Retinal pigment epithelial cell (primary cell): ENCODE measurements at regions not wholly inside any gene's neighbourhood (a gene's known extent, or its start where the extent isn't known, plus 50 kb on each side); places are given as distances from the start of the nearest gene placed in this dataset.
"Not testable (repeated sequence)": the region's sequence is repeated elsewhere in the genome, so short reads cannot be mapped to it uniquely, and the experiment has no call there.

ENCODE experiments used
- DNase-seq: peaks from one replicate; pipeline ENCODE4 v3.0.0-alpha.2; 2010; ENCODE audit warnings: low read depth
- H3K4me3 ChIP-seq: 2 replicates; pipeline ENCODE4 v1.5.1; 2011; ENCODE audit warnings: mild to moderate bottlenecking, low read length, control low read depth, moderate library complexity
- CTCF ChIP-seq: conservative IDR thresholded peaks from 2 replicates; pipeline ENCODE4 v1.5.1; 2011; ENCODE audit warnings: low read depth, low read length, control low read depth, inconsistent platforms

GRCh38 chr5:112594095-112594850, 143.4 kb upstream of the APC start:
- no peak overlapping the region for H3K4me3 ChIP-seq
- DNase-seq, result no peak
- no peak for TF ChIP-seq CTCF

DNA sequence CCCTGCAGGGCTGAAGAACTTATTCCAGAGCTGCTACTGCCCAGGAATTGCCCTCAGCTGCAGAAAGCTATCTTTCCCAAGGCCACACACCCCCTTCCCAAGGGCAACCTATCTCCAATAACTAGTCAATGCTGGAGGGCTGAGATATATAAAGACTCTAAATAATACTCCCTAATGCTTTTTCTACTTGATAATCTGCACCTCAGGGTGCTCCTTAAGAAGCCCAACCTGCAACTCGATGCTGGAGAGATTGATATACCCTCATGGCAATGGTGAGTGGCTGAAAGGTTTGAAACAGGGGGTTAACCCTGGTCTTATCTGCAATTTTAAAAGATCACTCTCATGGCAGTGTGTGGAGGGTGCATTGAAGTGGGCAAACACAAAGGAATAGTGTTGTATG, 142.7 kb upstream of the APC start:
- no peak for TF ChIP-seq CTCF
- no peak overlapping the region for H3K4me3 ChIP-seq

DNA sequence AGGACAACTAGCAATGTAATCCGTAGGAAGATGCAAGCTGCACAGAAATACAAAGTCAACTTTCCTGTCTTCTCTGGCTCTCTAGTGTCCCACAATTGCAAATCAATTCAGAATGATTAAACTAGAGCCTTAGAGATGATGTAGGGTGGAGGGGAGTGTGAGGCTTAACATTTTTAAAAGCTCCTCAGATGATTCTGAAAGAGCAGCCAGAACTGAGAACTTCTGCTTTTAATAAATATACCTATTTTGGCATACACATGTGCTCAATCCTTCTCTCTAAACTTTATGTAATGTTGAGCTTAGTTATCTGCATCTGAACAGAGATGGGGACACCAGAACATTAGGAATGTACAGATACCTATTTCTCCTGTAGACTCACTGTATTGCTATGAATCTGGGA, 139.9 kb upstream of the APC start:
- TF ChIP-seq CTCF, result no peak
- DNase-seq, result no peak
- H3K4me3 ChIP-seq, result no peak overlapping the region

More for the DNA sequence above, 142.7 kb upstream of the APC start:
- no peak for DNase-seq

DNA sequence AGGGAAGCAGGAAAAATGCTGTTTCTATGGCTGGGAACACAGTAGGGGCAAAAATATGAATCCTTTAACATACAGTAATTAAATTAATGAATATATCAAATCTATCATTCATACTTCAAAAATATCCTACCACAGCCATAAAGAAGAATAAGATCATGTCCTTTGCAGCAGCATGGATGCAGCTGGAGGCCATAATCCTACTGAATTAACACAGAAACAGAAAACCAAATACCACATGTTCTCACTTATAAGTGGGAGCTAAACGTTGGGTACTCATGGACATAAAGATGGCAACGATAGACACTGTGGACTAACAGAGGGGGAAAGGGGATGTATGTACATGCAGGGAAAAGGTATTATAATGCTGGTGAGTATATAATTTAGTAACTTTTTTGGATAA, 137.2 kb upstream of the APC start:
- not testable (repeated sequence) for DNase-seq, H3K4me3 ChIP-seq

- peak; percentile 32 for TF ChIP-seq CTCF
- no peak for DNase-seq
- no peak overlapping the region for H3K4me3 ChIP-seq
Observed at GRCh38 chr5:112604732-112605630, 132.7 kb upstream of the APC start.

DNA sequence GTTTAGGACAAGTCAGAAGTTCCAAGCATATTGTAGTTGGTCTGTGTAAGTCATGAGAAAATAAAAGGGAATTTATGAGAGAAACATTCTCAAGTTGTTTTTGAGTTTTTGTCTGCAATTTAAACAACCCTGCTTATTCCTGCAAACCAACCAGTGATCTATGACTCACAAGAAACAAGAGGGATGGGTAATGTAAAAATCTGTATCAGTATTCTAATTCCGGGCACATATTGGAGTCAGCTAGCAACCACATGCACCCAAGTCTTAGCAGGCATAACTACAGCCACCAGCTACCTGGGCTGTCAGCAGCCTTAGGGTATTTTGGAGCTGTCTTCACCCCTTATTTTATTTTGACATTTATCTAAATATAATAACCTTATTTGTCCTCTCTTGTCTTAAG, 128.7 kb upstream of the APC start:
- no peak for TF ChIP-seq CTCF
- no peak for DNase-seq
- H3K4me3 ChIP-seq, result no peak overlapping the region

DNA sequence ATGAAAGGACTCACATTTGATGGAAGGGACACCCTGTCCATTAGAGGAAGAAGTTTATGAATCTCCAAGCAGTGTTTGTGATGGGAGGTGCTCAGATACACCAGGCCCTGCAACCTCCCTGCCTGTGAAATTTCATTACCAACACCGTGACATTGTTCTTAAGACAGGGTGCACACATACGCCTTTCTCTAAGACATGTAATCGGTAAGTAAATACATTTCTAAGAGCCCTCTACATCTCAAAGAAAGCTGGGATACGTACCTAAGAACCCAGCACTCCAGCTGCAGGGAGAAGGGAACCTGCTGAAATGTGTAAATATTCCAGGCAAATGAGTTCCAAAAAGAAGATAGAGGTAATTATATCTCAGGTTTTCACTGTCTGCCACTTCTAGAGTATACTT, 125.0 kb upstream of the APC start:
- no peak for DNase-seq
- no peak for TF ChIP-seq CTCF
- no peak overlapping the region for H3K4me3 ChIP-seq
